Spleen (tissue), 11 donors: ENCODE measurements at regions not wholly inside any gene's neighbourhood (a gene's known extent, or its start where the extent isn't known, plus 50 kb on each side); places are given as distances from the start of the nearest gene placed in this dataset.

Experiments used
- DNase-seq: peaks from one replicate; pipeline ENCODE4 v3.0.0-alpha.2; 2020
- H3K27ac ChIP-seq, 8 donors: fragments of 200-600 bp; sonication (generic) in 7 of 8; 1 replicate in 4 of 8; 2 replicates in 4 of 8; pipeline versions ENCODE4 v1.5.0 to v1.8.0; 2016 to 2021; ENCODE audit warnings: inconsistent platforms in 4 of 8, mild to moderate bottlenecking in 4 of 8, moderate library complexity in 1 of 8
- H3K27me3 ChIP-seq, 7 donors: fragments of 200-600 bp; sonication (generic) in 6 of 7; replicated peaks in 1 of 7; 1 replicate in 4 of 7; 2 replicates in 3 of 7; pipeline versions ENCODE4 v1.5.0 to v1.8.0; 2016 to 2021; ENCODE audit warnings: inconsistent platforms in 3 of 7, mild to moderate bottlenecking in 1 of 7
- H3K36me3 ChIP-seq, 6 donors: fragments of 200-600 bp; sonication (generic) in 5 of 6; 1 replicate in 4 of 6; 2 replicates in 2 of 6; pipeline versions ENCODE4 v1.5.0 to v1.8.0; 2016 to 2021; ENCODE audit warnings: inconsistent platforms in 2 of 6
- H3K4me1 ChIP-seq, 6 donors: fragments of 200-600 bp; sonication (generic) in 5 of 6; 1 replicate in 3 of 6; 2 replicates in 3 of 6; pipeline versions ENCODE4 v1.5.0 to v1.8.0; 2016 to 2021; ENCODE audit warnings: inconsistent platforms in 3 of 6
- H3K4me3 ChIP-seq, 8 donors: fragments of 200-600 bp; sonication (generic) in 7 of 8; 1 replicate in 4 of 8; 2 replicates in 4 of 8; pipeline versions ENCODE4 v1.5.0 to v1.8.0; 2016 to 2021; ENCODE audit warnings: inconsistent platforms in 4 of 8, mild to moderate bottlenecking in 4 of 8, moderate library complexity in 2 of 8
- H3K9me3 ChIP-seq, 8 donors: fragments of 200-600 bp; sonication (generic) in 7 of 8; 1 replicate in 4 of 8; 2 replicates in 4 of 8; pipeline versions ENCODE4 v1.5.0 to v1.8.0; 2016 to 2021; ENCODE audit warnings: inconsistent platforms in 4 of 8
- POLR2A ChIP-seq, 3 donors: fragments of 450-650 bp; IDR thresholded peaks; one replicate each; pipeline ENCODE4 v1.5.1; 2017; ENCODE audit warnings: antibody characterized with exemption in 3 of 3, mild to moderate bottlenecking in 1 of 3
- POLR2AphosphoS5 ChIP-seq, 3 donors: sonication (generic); formaldehyde crosslinking; IDR thresholded peaks; one replicate each; pipeline ENCODE4 v1.5.1; 2017; ENCODE audit warnings: antibody characterized with exemption in 3 of 3
- WGBS, 5 donors: extraction: QIAGEN DNeasy Blood & Tissue Kit in 3 of 5; methylation state at CpG; one replicate each; pipeline versions ENCODE4 v1.1.5 to v1.1.7; 2013 to 2018; 5-methylcytosine and 5-hydroxymethylcytosine counted together
- intact Hi-C: fragments of 100-400 bp; cut with DNase I; formaldehyde crosslinking; loops from one replicate; pipeline ENCODE4 v1.15.0; 2023; ENCODE audit warnings: low total_unique reads
- TF ChIP-seq, protein P1 (sequence below), 11 experiments: fragments of 200-600 bp in 7 of 11; fragments of 450-650 bp in 4 of 11; sonication (generic) in 4 of 11; IDR thresholded peaks in 8 of 11; conservative IDR thresholded peaks in 3 of 11; 1 replicate in 7 of 11; 2 replicates in 4 of 11; pipeline versions ENCODE4 v1.4.0 to v1.8.0; 2016 to 2021; ENCODE audit warnings: antibody characterized with exemption in 11 of 11, inconsistent platforms in 4 of 11, mild to moderate bottlenecking in 1 of 11
- donor health status: healthy with polysubstance abuse.
- donor health status: DM: no; HTN: no; CAD: no; lungs with moderate emphysema.
- donor health status: DM: no; HTN: no; CAD: no.
- donor health status: Bipolar disorder and iron deficiency.
- donor health status: healthy.
- donor health status: DM: no; HTN: no; CAD: no.
- donor health status: DM: yes; HTN: yes; CAD: no.

DNA sequence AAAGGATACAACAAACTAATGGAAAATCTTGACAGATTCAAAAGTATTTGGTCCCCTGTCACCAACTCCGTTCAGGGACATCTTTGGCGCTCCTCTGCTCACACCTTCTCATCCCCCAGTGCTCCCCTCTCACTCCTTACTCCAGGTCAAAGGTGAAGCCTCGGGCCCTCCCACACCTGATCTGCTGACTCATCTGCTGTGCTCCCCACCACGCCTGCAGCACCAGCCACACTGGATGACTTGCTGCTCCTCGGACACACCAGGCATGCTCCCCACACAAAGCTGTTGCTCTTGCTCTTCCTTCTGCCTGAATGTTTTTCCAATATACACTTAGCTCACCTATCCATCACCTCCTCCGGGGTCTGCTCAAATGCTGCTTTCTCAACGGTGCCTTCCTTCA, 123.4 kb downstream of the ESM1 start:
- 72 to 84% (median 79%) methylated on average over 7 of the region's 7 CpGs for WGBS, 5 donors
- Histone ChIP-seq H3K4me3 (no peak overlapping the region), H3K9me3 (peaks cover 7 to 27% (median 23%) of the 10 kb centered on the region in 8 donors), H3K27ac (no peak overlapping the region), H3K4me1 (peaks cover 0 to 5% (median 2%) of the 10 kb centered on the region in 6 donors), H3K36me3 (no peaks in the 10 kb centered on the region), H3K27me3 (peaks cover 0 to 4% (median 0%) of the 10 kb centered on the region in 7 donors)
- no peak for TF ChIP-seq POLR2AphosphoS5 (IDR thresholded peaks at IDR 0.05)
- TF ChIP-seq, protein P1, sequence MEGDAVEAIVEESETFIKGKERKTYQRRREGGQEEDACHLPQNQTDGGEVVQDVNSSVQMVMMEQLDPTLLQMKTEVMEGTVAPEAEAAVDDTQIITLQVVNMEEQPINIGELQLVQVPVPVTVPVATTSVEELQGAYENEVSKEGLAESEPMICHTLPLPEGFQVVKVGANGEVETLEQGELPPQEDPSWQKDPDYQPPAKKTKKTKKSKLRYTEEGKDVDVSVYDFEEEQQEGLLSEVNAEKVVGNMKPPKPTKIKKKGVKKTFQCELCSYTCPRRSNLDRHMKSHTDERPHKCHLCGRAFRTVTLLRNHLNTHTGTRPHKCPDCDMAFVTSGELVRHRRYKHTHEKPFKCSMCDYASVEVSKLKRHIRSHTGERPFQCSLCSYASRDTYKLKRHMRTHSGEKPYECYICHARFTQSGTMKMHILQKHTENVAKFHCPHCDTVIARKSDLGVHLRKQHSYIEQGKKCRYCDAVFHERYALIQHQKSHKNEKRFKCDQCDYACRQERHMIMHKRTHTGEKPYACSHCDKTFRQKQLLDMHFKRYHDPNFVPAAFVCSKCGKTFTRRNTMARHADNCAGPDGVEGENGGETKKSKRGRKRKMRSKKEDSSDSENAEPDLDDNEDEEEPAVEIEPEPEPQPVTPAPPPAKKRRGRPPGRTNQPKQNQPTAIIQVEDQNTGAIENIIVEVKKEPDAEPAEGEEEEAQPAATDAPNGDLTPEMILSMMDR (IDR thresholded peaks at IDR 0.05 in 8 of 11, conservative IDR thresholded peaks at IDR 0.05 in 3 of 11), result no peak
- TF ChIP-seq POLR2A (IDR thresholded peaks at IDR 0.05), result no peak
- DNase-seq, result no peak
- intact Hi-C loops, result loop anchor here (10.0 kb wide), 1 partner anchor 1377 kb away; the partner anchor contains the start of gene FST

DNA sequence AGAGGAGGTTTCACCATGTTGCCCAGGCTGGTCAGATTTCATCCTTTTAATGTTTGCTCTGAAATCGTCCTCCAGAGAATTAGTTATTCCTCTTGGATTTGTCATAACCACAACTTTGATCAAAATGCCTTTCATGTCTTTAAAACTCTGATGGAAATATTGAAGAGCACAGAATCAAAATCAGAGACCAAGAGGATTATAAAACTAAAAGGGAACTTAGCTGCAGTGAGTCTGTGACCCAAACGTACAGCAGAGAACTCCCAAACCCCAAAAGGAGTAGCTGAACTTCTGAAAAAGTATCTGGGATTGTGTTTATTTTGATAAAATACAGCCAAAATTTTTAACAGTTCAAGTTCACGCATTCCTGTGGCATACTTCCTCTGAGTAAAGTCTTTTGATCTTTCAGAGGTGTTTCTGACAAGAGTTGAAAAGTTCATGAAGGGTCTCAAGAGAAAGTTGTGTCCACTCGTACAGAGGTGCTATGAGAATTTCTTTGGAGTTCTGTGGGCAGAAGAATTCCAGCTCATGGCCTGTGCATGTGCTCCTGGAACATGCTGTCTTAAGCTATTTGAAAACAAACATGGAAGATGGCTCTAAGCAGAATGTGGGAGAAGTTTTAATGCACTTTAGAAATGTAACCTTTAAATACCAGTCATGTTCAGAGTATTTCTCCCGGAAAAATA, 124.0 kb downstream of the ESM1 start:
- no peaks in the 10 kb centered on the region for H3K36me3 ChIP-seq

DNA sequence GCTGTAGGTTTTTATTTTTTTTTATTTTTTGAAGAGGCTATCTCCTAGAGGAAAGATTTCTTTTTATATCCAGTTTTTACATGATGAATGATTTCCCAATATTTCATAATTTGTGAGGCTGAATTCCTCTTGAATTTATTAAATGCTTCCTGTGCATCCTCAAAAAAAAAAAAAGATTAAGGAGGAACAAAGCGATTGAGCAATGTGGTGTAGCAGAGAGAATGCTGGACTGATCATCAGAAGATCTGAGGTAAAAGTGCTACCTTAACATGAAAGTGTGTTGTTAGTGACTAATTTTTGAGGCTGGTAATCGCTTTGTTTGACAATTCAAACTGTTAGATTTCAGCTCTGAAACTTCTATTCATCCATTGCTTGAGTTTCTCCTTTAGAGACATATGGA, 125.1 kb downstream of the ESM1 start:
- peaks cover 0 to 4% (median 0%) of the 10 kb centered on the region in 7 donors for H3K27me3 ChIP-seq
- H3K4me1 ChIP-seq, result peaks cover 0 to 5% (median 0%) of the 10 kb centered on the region in 6 donors
- no peak overlapping the region for H3K27ac ChIP-seq
- H3K9me3 ChIP-seq, result peaks cover 7 to 39% (median 33%) of the 10 kb centered on the region in 8 donors
- H3K4me3 ChIP-seq, result no peak overlapping the region
- TF ChIP-seq, protein P1 (IDR thresholded peaks at IDR 0.05 in 8 of 11, conservative IDR thresholded peaks at IDR 0.05 in 3 of 11), result no peak
- TF ChIP-seq POLR2A (IDR thresholded peaks at IDR 0.05) (no peak), POLR2AphosphoS5 (IDR thresholded peaks at IDR 0.05) (no peak)
- DNase-seq, result no peak
- no peaks in the 10 kb centered on the region for H3K36me3 ChIP-seq
- intact Hi-C loops, result loop anchor here (10.0 kb wide), 1 partner anchor 1376 kb away; the partner anchor contains the start of gene FST
- 53 to 75% (median 57%) methylated on average over 2 of the region's 2 CpGs for WGBS, 5 donors

More for the DNA sequence above, 124.0 kb downstream of the ESM1 start:
- Histone ChIP-seq H3K27me3 (peaks cover 0 to 4% (median 0%) of the 10 kb centered on the region in 7 donors), H3K27ac (no peak overlapping the region), H3K4me1 (peaks cover 0 to 5% (median 0%) of the 10 kb centered on the region in 6 donors), H3K4me3 (no peak overlapping the region), H3K9me3 (peaks cover 7 to 34% (median 30%) of the 10 kb centered on the region in 8 donors)
- TF ChIP-seq POLR2AphosphoS5 (IDR thresholded peaks at IDR 0.05) (no peak), POLR2A (IDR thresholded peaks at IDR 0.05) (no peak)
- TF ChIP-seq, protein P1 (IDR thresholded peaks at IDR 0.05 in 8 of 11, conservative IDR thresholded peaks at IDR 0.05 in 3 of 11), result no peak
- WGBS, 5 donors, result 61 to 74% (median 66%) methylated on average over 5 of the region's 5 CpGs
- intact Hi-C loops, result loop anchor here (10.0 kb wide), 1 partner anchor 1377 kb away; the partner anchor contains the start of gene FST
- no peak for DNase-seq

DNA sequence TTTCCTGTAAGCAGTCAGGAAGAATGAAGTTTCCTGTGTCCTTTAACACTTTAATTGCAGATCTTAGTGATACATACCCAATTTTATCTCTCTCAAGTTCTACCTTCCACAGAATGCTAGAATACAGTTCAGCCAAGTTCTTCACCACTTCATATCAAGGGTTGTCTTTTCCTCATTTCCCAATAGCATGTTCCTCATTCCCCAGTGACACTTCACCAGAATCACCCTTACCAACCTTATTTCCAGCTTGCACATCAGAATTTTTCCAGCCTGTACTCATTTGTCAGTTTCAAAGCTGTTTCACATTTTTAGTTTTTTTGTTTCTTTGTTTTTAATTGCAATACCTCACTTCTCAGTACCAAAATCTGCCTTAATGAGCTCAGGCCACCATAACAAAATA, 126.1 kb downstream of the ESM1 start:
- intact Hi-C loops, result no loop called here
- Histone ChIP-seq H3K4me1 (peaks cover 0 to 5% (median 0%) of the 10 kb centered on the region in 6 donors), H3K4me3 (no peak overlapping the region), H3K9me3 (peaks cover 7 to 39% (median 33%) of the 10 kb centered on the region in 8 donors), H3K27me3 (peaks cover 0 to 4% (median 0%) of the 10 kb centered on the region in 7 donors), H3K36me3 (no peaks in the 10 kb centered on the region), H3K27ac (no peak overlapping the region)
- TF ChIP-seq POLR2A (IDR thresholded peaks at IDR 0.05), result no peak
- TF ChIP-seq, protein P1 (IDR thresholded peaks at IDR 0.05 in 8 of 11, conservative IDR thresholded peaks at IDR 0.05 in 3 of 11), result no peak
- no peak for TF ChIP-seq POLR2AphosphoS5 (IDR thresholded peaks at IDR 0.05)
- no peak for DNase-seq
